NCI-H187 treated with DMSO at 0.1 percent for 48 hours (cell line): ENCODE measurements at regions not wholly inside any gene's neighbourhood (a gene's known extent, or its start where the extent isn't known, plus 50 kb on each side); places are given as distances from the start of the nearest gene placed in this dataset.
"Not testable (repeated sequence)": the region's sequence is repeated elsewhere in the genome, so short reads cannot be mapped to it uniquely, and the experiment has no call there.

Experiments
- DNase-seq: peaks from one replicate; lab custom pipeline; 2025; lab: John Stamatoyannopoulos, UW

GRCh38 chr3:72660270-72661114, 187.8 kb downstream of the SHQ1 start:
- DNase-seq = no peak

GRCh38 chr3:72659596-72659995, 188.6 kb downstream of the SHQ1 start:
- DNase-seq = peak; percentile 41

GRCh38 chr3:72659188-72659587, 189.1 kb downstream of the SHQ1 start:
- DNase-seq = no peak

GRCh38 chr3:72658466-72659100, 189.7 kb downstream of the SHQ1 start:
- DNase-seq = no peak

- DNase-seq = no peak
Observed at GRCh38 chr3:72657666-72658065, 190.6 kb downstream of the SHQ1 start.

- DNase-seq = no peak
Observed at GRCh38 chr3:72655723-72656122, 192.5 kb downstream of the SHQ1 start.

DNA sequence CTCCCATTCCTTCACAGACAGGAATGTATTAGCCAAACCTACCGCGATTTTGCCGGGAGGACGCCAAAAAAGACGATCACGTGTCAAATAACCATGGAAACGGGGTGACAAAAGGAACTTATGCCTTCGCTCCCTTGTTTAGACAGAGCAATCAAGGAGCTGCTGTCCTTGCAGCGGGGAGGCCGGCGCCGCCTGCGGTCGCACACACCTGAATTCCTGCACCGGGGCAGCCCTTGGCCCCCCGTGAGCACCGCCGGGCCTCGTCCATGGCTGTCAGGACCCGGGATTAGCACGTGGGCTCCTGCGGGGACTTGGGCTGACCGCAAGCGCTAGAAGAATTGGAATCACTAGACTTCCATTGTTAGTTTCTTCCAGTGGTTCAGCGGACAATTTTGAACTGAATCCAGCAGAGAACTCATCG, 193.1 kb downstream of the SHQ1 start:
- DNase-seq = no peak

DNA sequence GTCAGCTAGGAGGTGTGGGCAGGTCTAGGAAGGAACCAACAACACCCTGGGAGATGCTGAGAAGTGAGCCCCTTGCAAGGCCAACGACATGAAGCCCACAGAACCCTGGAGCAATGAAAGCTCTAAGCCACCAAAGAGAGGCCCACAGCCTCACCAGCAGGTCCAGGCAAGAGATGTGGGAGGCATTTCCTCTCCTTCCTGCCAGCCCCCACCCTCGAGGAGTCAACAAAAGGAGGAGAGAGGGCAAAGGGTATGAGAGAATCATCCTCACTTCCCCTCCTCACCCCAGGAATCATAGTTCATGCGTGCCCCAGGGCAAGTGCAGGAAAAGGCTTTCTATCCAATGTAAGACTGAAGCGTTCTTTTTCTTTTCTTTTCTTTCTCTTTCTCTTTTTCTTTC, 195.8 kb downstream of the SHQ1 start:
- DNase-seq = no peak

GRCh38 chr3:72651498-72651897, 196.7 kb downstream of the SHQ1 start:
- no peak for DNase-seq

DNA sequence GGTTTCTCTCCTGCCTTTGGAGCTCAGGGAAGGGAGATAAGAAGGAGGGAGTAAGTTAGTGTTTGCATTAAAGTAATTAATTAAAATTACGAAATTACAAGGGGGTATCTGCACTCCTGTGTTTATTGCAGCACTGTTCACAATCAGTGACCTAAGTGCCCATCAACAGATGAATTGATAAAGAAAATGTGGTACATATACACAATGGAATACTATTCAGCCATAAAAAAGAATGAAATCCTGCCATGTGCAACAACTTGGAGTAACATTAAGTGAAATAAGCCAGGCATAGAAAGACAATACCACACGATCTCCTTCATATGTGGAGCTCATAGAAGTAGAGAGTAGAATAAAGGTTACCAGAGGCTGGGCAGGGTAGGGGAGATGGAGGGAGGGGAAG, 202.0 kb downstream of the SHQ1 start:
- no peak for DNase-seq

GRCh38 chr3:72643635-72644034, 204.6 kb downstream of the SHQ1 start:
- not testable (repeated sequence) for DNase-seq

- DNase-seq = no peak
Observed at GRCh38 chr3:72641684-72642083, 206.6 kb downstream of the SHQ1 start.

DNA sequence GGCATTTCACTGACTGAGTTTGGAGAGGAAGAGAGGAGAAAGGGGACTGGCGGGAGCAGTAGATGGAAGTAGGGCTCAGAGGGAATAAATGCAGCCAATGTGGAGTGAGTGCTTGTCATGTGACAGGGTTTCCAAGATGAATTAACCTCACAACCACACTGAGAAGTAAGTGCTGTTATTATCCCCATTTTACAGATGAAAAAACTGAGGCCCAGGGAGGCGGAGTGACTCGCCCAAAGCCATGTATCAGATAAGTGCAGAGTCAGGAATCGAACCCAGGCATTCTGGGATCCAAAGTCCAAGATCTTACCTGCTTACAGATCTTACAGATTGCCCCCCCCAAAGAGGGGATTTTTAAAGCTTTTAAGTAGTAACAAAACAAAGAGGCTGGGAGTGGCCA, 207.2 kb downstream of the SHQ1 start:
- DNase-seq = no peak

DNA sequence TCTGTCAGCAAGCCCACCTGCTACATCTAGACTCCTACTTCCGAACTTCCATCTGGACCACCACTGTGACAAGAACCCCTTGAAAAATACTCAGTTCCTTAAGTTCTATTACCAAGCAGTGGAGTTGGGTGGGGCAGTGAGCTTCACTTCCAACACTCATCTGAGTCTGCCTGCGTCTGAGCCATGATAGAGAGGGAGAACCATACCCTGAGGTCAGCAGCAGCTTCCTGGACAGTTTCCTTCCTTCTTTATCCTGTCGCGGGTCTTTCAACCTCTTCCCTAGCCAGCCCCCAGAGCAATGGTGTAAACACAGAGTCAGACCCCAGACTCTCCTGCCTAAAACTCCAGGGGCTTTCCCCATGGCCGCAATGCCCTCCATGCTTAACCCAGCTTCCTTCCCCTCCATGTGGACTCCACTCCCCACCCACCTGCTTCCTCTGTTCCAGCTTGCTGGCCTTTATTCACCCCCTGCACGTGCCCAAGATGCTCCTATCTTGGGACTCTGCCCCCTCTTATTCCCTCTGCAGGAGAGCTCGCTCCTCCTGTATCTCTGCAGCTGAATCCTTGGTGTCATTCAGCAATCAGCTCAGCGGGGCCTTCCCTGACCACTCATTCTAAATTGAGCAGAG, 211.2 kb downstream of the SHQ1 start:
- DNase-seq = no peak

- DNase-seq = no peak
Observed at GRCh38 chr3:72635551-72635950, 212.7 kb downstream of the SHQ1 start.

DNA sequence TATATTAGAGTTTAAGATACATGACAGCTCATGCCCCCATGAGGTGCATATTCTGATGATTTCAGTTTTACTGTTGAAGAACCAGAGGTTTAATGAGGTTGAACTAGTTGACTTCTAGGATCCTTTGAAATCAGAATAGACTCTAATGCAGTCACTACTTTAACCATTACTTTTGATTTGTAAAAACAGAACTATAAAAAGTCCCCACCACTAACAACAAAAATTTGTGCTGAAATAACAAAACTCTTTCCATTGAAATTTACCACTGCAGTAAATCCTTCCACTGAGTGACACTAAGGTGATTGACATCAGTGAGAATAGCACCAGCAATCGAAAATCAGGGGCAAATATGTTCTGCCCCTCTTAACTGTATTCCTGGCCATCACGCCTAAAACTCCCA, 214.1 kb downstream of the SHQ1 start:
- no peak for DNase-seq

GRCh38 chr3:72633534-72633933, 214.7 kb downstream of the SHQ1 start:
- no peak for DNase-seq

GRCh38 chr3:72633121-72633520, 215.1 kb downstream of the SHQ1 start:
- no peak for DNase-seq

- DNase-seq = no peak
Observed at GRCh38 chr3:72632129-72632528, 216.1 kb downstream of the SHQ1 start.

DNA sequence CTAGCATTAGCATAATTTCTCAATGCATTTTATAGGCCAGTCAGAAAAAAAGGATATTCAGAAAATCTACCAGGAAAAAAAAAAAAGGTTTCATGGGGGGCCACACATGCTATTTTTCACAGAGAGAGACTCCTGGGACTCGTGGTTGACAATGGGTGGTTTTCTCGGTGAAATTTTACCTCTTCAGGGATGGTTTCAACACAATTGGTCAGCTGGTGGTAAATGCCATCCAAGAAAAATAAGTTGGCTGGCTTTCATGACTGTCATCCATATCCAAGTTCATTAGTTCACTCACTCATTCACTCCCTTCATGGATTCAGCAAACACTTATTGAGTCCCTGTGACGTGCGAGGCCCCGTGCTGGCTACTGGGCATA, 217.3 kb downstream of the SHQ1 start:
- no peak for DNase-seq

- peak; percentile 33 for DNase-seq
Observed at GRCh38 chr3:72630327-72630968, 217.8 kb downstream of the SHQ1 start.

DNA sequence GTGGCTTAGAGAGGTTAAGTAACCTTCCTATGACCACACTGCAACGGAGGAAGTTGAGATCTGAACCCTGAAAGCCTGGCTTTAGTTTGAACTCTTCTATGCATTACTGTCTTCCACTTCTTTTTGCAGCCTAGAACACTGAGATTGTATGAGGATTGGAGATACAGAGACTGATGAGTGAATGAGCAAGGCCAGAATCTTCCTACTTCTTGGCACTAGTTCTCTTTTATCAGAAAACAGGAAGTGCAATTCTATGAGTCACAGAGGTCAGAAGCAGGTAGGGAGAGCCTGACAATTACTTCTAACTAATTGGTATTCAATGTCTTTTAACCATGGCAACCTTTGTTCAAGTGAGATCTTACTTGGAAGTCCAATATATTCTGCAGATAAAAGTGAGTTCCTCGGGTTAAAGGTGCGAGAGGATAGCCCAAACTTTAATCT, 219.0 kb downstream of the SHQ1 start:
- no peak for DNase-seq

- DNase-seq = no peak
Observed at GRCh38 chr3:72628065-72628464, 220.2 kb downstream of the SHQ1 start.
